Testis (tissue), 2 donors: ENCODE measurements at regions not wholly inside any gene's neighbourhood (a gene's known extent, or its start where the extent isn't known, plus 50 kb on each side); places are given as distances from the start of the nearest gene placed in this dataset.

Source experiments
- DNase-seq: peaks from one replicate; pipeline ENCODE4 v3.0.0-alpha.2; 2019
- H3K27ac ChIP-seq, 2 donors: fragments of 200-600 bp; sonication (generic); one replicate each; pipeline ENCODE4 v1.5.1; 2019
- H3K27me3 ChIP-seq: fragments of 200-600 bp; sonication (generic); one replicate; pipeline ENCODE4 v1.5.1; 2019
- H3K36me3 ChIP-seq: fragments of 200-600 bp; sonication (generic); one replicate; pipeline ENCODE4 v1.5.1; 2017; ENCODE audit warnings: low read depth; ENCODE audit errors: missing control alignments
- H3K4me1 ChIP-seq: fragments of 200-600 bp; sonication (generic); one replicate; pipeline ENCODE4 v1.5.1; 2019
- H3K4me3 ChIP-seq, 2 donors: fragments of 200-600 bp; sonication (generic); one replicate each; pipeline ENCODE4 v1.5.1; 2017 to 2019
- H3K9me3 ChIP-seq: fragments of 200-600 bp; sonication (generic); one replicate; pipeline ENCODE4 v1.5.1; 2017
- POLR2A ChIP-seq: fragments of 450-650 bp; IDR thresholded peaks from one replicate; pipeline ENCODE4 v1.6.1; 2017; ENCODE audit warnings: antibody characterized with exemption, mild to moderate bottlenecking, moderate library complexity
- WGBS, 2 donors: methylation state at CpG; one replicate each; pipeline ENCODE4 v1.1.5; 2018; 5-methylcytosine and 5-hydroxymethylcytosine counted together
- intact Hi-C: fragments of 100-400 bp; cut with DNase I; formaldehyde crosslinking; loops from one replicate; pipeline ENCODE4 v1.15.1; 2023; ENCODE audit warnings: low total_unique reads
- TF ChIP-seq, protein P1 (sequence below), 3 experiments: fragments of 450-650 bp in 2 of 3; fragments of 200-600 bp in 1 of 3; sonication (generic) in 1 of 3; IDR thresholded peaks; one replicate each; pipeline ENCODE4 v1.5.1; 2016 to 2019; ENCODE audit warnings: antibody characterized with exemption in 3 of 3, mild to moderate bottlenecking in 2 of 3, moderate library complexity in 1 of 3

DNA sequence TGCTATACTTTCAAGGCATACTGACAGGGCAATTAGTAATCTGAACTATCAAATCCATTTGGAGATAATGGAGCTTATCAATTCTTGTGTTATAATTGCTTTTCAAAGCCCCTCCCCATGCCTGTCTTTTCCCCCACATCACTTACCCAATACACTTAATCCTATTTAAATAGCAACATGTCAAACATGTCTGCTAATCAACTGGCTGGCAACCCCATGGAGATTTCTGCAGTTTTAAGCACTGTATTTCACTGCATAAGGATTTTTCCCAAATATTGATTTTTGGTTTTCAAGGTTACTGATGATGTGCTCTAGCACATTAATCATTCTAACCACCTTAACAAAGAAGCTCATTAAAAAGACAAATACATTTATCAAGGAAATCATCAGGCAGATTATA lies 800.3 kb downstream of the PLA2G4A start:
- H3K9me3 ChIP-seq, result no peaks in the 10 kb centered on the region
- no peak overlapping the region for H3K27ac ChIP-seq
- no peaks in the 10 kb centered on the region for H3K27me3 ChIP-seq
- no peaks in the 10 kb centered on the region for H3K36me3 ChIP-seq
- TF ChIP-seq POLR2A, result no peak
- TF ChIP-seq, protein P1, sequence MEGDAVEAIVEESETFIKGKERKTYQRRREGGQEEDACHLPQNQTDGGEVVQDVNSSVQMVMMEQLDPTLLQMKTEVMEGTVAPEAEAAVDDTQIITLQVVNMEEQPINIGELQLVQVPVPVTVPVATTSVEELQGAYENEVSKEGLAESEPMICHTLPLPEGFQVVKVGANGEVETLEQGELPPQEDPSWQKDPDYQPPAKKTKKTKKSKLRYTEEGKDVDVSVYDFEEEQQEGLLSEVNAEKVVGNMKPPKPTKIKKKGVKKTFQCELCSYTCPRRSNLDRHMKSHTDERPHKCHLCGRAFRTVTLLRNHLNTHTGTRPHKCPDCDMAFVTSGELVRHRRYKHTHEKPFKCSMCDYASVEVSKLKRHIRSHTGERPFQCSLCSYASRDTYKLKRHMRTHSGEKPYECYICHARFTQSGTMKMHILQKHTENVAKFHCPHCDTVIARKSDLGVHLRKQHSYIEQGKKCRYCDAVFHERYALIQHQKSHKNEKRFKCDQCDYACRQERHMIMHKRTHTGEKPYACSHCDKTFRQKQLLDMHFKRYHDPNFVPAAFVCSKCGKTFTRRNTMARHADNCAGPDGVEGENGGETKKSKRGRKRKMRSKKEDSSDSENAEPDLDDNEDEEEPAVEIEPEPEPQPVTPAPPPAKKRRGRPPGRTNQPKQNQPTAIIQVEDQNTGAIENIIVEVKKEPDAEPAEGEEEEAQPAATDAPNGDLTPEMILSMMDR (IDR thresholded peaks at IDR 0.05), result no peak
- no peak for DNase-seq
- H3K4me1 ChIP-seq, result no peaks in the 10 kb centered on the region
- H3K4me3 ChIP-seq, result no peak overlapping the region
- intact Hi-C loops, result no loop called here

DNA sequence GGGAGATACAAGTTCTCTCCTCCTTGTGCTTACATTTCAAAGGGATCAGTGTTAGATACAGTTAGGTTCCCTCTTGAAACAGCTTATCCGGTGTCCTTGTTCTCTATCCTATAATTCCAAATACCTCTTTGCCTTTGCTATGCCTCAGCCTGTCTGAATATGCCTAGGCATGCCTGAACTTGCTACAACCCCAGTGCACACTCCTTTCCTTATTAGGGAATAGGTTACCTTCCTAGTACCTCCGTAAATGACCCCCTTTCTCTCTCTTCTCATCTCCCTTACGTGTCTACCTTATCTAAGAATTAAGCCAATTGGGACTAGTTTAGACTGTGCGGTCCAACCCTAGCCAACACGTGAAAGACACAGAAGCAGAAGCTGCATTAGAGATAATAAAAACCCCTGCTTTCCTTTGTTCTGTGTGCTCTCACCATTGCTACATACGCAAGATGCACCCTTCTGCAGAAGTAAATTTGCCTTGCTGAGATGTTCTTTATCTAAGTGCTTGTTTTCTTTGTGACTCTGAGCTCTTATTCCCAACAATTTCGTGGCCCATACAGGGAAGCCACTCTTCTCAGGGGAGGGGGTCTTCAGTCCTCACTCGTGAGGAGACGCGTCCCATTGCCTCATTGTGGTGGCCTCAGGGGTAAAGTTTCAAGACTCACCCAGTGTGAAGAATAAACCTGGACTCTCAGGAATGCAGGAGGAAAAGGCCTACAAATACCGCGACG lies 802.1 kb downstream of the PLA2G4A start:
- 90 to 91% methylated on average over 13 of the region's 13 CpGs for WGBS, 2 donors
- no peak for DNase-seq
- Histone ChIP-seq H3K4me1 (no peaks in the 10 kb centered on the region), H3K27ac (no peak overlapping the region), H3K27me3 (no peaks in the 10 kb centered on the region), H3K9me3 (no peaks in the 10 kb centered on the region), H3K4me3 (no peak overlapping the region), H3K36me3 (no peaks in the 10 kb centered on the region)
- TF ChIP-seq, protein P1 (IDR thresholded peaks at IDR 0.05), result no peak
- intact Hi-C loops, result no loop called here

DNA sequence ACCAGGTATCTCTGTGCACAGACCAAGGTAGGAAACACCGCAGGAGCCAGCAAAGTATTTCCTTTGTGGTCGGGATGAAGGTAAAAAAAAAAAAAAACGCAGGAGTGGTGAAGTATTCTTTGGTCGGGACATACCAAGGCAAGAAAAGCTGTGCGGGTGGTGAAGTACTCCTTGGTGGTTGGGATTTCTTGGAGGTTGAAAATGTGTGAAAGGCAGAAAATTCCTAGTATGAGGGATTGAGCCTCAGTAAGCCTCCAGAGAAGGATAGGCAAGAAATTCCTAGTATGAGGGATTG lies 802.6 kb downstream of the PLA2G4A start:
- intact Hi-C loops, result no loop called here
- Histone ChIP-seq H3K27ac (no peak overlapping the region), H3K9me3 (no peaks in the 10 kb centered on the region), H3K36me3 (no peaks in the 10 kb centered on the region), H3K4me3 (no peak overlapping the region), H3K4me1 (no peaks in the 10 kb centered on the region), H3K27me3 (no peaks in the 10 kb centered on the region)
- no peak for DNase-seq
- no peak for TF ChIP-seq POLR2A
- TF ChIP-seq, protein P1 (IDR thresholded peaks at IDR 0.05), result no peak
- 94 to 100% methylated on average over 3 to 5 of the region's 5 CpGs for WGBS, 2 donors

DNA sequence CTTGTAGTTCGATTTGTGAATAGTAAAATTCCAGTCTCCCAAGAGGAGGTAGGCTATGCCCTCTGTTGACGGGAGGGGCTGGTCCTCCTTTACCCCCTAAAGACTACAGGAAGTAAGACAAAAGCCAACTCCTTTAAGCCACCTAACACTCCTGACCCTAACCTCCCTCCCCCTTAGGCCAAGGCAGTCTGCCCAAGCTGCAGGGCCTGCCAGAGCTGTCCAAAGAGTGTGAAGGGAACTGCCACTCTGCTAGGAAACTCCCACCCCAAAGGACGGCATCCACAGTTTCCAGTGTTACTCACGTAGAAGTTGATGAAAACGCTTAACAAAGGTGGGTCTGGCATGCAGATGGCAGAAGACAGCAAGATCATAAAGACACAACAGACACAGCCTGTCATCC lies 803.2 kb downstream of the PLA2G4A start:
- Histone ChIP-seq H3K4me3 (no peak overlapping the region), H3K36me3 (no peaks in the 10 kb centered on the region), H3K9me3 (no peaks in the 10 kb centered on the region), H3K4me1 (no peaks in the 10 kb centered on the region), H3K27me3 (no peaks in the 10 kb centered on the region), H3K27ac (no peak overlapping the region)
- intact Hi-C loops, result no loop called here
- 89 to 94% methylated on average over 5 of the region's 5 CpGs for WGBS, 2 donors
- TF ChIP-seq, protein P1 (IDR thresholded peaks at IDR 0.05), result no peak
- no peak for TF ChIP-seq POLR2A
- DNase-seq, result no peak

DNA sequence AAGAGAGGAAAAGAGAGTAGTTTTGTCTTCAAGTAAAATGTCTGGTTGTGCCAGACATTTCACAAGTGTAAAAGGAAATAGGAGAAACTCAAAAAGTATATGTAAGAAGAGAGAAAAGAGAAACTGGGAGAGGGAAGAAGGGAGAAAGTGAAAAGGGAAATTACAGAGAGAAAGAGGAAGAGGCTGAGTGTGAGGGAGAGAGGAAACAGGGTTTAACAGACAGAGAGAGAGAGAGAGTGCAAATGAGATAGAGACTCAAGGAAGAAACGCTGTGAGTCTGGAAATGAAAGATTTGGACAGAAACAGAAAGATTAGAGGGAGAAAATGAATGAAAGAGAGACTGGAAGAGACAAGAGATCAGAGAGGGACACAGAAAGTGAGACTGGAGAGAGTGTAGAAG lies 806.2 kb downstream of the PLA2G4A start:
- Histone ChIP-seq H3K36me3 (no peaks in the 10 kb centered on the region), H3K4me3 (no peak overlapping the region), H3K4me1 (no peaks in the 10 kb centered on the region), H3K27ac (no peak overlapping the region), H3K9me3 (no peaks in the 10 kb centered on the region), H3K27me3 (no peaks in the 10 kb centered on the region)
- intact Hi-C loops, result no loop called here
- 33 to 51% methylated on average over 1 of the region's 1 CpG for WGBS, 2 donors
- TF ChIP-seq POLR2A, result no peak
- TF ChIP-seq, protein P1 (IDR thresholded peaks at IDR 0.05), result no peak
- no peak for DNase-seq
